HT1080 (cell line): ENCODE measurements at regions not wholly inside any gene's neighbourhood (a gene's known extent, or its start where the extent isn't known, plus 50 kb on each side); places are given as distances from the start of the nearest gene placed in this dataset.
A peak's percentile ranks its signal among the peaks of the same experiment; 100 is the strongest.

ENCODE experiments used
- DNase-seq: peaks from one replicate; pipeline ENCODE4 v3.0.0-alpha.2; 2015; ENCODE audit warnings: low read depth

DNA sequence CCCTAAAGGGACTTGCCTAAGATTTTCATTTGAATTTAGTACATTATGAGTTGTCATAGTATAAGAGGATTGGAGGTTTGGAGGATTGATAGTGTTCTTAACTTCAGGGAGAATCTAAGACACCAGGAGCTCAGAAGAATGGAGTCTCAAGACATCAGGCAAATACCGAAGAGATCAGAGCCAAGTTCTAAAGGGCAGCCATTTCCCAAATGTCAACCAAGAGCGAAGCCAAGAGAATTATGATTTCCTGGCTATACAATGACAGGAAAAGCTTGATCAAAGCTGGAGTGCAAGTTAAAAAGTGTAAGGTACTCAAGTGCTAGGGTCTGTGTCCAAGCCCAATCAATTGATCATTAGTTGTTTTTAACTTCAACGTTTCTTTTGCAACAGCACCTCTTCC is 283.0 kb upstream of the FN1 start:
- DNase-seq: no peak

DNA sequence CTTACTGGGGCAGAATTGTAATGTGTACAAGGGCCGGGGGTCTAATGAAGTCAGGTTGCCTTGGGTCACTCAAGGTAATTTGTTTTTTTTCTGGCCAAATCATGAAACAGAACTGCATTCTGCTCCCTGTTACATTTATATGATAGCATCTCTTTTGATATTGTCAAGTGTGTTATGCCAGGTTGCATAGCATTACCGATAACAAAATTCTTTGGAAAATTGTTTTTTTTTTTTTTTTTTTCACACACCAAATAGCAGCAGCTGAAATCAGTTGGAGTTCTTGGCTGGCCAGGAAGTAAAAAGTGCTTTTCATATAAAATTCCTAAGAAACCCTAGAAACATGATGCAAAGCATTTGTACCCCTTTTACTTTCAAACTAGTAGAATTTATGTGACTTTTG is 282.6 kb upstream of the FN1 start:
- DNase-seq: no peak

DNA sequence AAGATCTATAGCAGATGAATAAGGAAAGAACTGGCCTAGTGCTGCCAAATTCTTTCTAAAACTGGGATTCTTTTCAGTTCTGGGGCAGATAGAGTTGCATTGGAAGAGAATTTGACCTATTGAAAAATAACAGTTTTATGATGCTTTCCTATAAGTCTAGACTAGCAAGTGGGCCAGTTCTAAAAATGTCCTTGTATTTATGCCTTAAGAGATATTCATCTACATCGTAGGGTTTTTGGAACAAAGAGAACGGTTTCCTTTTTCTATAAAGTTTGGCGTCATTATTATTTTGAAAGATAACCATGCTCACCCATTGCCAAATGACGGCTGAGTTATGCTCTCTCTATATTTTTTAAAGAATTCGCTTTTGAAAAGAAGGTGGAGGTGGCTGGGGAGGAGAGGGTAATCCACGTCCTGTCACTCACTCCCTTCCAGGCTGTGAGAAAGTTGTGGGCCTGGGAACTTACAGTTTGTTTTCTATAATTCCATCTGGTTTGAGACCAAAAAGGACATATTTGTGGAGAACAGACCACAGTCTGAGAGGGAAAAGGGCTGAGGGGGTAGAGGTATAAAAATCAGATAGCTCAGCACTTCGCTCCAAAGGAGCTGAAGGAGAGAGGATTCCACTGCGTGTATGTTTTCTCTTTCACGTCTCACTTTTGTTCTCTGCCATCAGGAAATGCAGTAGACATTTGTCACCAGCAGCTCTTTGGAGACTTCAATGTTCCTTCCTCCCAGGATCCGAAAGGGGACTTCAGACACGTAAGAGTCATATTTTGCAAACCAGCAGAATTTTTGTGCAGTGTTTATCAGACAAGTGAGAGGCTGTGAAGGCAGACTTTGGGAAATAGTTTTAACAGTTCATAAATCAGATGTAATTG is 281.9 kb upstream of the FN1 start:
- no peak for DNase-seq

DNA sequence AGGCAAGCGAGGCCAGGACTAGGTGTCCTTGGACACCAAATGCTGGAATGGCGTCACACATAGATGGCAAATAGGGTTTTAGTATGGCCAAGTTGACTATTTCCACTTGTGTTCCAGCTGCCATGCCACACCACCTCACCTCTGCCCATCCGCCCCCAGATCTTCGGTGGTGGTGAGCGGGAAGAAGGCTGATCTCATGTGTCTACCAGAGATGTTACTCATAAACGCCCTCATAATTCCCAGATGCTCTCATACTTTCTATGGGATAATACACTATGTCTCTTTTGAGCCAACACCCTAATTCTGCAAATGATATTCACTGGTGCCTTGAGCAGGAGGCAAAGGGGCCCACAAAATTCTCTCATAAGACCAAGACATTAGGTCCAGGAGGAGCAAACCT is 281.1 kb upstream of the FN1 start:
- no peak for DNase-seq

DNA sequence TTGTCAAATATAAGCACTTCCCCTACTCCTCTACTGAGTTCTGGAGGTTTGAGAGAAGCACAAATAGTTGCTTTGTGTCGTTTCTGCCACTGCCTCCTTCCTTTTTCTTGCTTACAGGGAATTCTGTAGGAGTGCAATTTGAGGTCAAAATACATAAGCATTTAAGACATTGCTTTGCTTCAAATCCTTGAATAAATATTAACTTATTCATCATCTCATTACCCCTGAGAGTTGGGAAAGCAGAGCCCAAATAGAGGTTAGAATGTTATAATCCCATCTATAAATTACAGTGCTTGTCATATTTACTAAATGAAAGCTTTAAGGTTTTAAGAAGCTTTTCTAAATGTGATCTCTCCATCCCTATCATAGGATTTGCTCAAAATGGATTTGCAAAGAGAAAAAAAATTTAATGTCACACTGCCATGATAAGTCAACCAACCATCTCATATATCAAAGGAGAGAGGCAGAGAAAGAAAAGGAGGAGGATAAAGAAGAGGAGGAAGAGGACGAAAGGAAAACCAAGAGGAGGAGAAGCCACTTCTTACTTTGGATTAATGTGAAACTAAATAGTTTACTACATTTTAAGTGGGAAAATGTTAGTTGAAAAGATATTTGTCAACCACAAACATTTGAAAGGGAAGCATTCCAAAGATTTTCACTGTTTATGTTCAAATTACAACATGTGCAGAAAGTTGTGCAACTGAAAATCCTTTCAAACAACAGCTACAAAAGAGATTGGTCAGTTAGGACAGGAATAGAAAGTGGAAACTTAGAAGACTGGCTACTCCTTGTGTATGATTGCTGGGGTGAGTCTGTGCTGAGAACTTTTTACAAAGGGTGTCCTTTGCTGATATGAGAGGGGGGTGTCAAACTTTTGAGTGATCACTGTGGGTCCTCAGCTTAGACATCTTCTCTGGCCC is 277.3 kb upstream of the FN1 start:
- no peak for DNase-seq

DNA sequence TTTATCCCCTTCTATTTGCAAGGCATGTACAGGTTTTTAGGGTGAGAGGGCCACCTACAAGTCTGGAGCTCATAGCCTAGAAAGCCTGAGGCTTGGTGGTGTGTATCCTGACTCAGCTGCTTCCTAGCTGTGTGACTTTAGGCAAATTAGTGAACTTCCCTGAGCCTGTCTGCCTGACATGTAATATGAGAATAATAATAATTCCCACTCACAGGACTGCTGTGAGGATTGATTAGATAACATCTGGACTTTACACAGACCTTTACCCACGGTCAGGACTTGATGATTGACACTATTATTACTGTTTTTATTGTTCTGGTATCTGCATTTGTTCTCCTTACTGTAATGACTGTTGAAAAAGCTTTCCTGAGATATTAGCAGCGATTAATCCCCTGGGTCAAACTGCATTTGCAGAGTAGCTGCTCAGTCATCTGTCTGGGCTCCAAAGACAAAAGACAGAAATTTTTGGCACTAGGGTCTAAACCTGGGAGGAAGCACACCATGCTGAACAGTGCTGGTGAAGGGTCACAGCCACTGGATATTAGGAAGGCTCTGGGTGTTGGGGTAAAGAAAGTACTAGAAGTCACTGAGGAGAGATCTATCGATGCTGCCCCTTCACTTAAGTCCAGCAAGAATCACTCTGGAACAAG is 276.5 kb upstream of the FN1 start:
- no peak for DNase-seq

DNA sequence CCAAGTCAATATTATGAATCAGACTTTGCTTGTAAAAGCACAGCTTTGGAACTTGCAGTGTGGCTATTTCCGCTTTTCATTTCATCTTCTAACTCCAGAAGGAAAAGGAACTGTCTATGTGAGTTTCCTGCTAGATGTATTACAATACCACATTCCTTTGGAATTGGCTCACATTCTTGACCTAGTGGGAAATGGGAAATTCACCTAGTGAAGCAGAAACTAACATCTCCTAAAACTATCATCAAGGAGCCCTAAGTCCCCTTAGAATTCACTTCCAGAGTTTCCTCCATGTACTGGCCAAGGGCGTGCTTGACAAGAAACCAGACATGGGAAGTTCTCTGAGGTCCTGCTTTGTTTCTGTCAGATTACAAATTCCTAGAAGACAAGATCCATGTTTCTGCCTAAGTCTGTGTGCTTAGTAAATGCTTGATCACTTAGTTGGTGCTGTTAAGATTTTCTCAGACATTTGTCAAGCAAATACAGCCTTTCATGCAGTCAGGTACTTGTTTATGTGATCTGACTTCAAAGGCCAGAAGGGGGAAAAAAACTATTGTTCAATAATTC is 275.7 kb upstream of the FN1 start:
- DNase-seq: peak; percentile 91

DNA sequence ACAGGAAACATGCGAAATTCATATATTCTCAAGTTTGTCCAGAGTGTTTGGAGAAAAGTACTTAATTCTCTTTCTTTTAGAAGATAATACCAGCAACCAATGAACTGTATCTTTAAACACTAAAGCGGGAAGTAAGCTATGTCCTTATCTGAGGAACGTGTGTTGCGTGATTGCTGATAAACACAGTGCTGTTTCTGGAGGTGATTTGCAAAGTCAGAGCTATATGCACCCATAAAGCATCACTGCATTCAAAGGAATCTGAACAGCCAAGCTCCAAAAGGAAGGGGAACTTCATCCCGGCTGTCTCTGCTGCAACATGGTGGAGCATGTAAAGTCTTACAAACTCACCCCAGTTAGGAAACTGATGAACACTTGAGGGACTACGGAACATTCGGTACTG is 271.7 kb upstream of the FN1 start:
- no peak for DNase-seq

DNA sequence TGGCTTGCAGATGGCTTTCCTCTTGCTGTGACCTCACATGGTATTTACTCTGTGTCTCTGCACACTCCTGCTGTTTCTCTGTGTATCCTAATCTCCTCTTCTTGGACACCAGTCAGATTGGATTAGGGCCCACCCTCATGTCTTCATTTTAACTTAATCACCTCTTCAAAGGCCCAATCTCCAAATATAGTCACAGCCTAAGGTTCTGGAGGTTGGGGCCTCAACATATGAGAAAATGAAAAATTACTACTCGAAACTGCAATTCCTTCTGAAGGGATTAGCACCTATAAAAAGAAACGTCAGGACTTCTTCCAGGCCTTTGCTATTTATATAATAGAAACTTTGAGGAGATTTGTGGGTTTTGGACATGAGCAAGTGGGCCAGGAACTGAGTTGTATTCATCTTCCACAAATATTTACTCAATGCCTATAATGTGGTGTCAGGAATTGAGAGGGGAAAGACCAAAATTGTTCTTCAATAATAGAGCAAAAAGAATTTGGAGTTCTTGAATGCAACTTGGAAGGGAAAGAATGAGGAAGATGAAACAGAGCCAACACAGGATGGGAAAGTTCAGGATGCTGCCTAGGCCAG is 270.0 kb upstream of the FN1 start:
- no peak for DNase-seq

DNA sequence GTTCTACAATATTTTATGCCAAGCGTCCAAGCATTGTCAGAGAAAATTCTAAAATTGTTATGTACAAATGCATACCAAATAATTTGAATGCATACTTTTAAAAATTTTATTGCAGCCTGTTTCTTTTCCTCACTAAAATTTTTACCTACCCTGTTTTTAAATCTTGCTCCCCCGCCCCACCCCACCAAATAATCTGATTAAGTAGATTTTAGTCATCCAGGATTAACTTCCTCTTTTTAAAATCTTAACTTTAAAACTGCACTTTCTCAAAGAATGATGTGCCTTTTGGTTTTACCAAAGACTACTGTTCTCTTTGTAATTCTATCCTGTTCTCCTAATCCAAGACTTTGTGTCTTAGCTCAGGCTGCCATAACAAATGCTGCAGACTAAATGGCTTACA is 269.4 kb upstream of the FN1 start:
- no peak for DNase-seq

DNA sequence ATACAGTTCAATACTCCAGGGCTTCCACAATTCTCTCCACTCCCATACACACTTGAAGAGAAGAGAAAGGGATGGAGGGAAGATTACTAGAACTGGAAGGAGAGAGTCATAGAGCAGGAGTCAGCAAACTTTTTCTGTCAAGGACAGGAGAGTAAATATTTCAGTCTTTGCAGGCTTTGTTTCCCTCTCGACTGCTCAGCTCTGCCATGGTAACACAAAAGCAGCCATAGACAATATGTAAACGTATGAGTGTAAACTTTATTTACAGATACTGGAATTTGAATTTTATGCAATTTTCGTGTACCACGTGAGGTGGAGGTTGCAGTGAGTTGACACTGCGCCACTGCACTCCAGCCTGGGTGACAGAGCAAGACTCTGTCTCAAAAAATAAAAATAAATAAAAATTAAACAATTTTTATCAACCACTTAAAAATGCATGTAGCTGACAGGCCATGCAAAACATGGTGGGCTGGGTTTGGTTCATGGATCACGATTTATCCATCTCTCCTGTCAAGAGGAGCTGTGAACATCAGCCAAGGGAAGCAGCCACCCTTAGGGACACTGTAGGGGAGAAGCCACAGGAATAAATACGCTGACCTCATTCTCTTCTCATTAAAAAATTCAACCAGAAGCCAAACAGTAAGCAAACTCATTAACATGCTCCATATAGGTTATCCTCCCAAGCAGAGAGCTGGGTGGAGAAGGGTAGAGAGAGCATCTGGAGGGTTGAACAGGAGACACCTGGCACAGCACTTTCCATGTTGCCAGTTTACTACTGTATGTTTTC is 266.4 kb upstream of the FN1 start:
- no peak for DNase-seq

DNA sequence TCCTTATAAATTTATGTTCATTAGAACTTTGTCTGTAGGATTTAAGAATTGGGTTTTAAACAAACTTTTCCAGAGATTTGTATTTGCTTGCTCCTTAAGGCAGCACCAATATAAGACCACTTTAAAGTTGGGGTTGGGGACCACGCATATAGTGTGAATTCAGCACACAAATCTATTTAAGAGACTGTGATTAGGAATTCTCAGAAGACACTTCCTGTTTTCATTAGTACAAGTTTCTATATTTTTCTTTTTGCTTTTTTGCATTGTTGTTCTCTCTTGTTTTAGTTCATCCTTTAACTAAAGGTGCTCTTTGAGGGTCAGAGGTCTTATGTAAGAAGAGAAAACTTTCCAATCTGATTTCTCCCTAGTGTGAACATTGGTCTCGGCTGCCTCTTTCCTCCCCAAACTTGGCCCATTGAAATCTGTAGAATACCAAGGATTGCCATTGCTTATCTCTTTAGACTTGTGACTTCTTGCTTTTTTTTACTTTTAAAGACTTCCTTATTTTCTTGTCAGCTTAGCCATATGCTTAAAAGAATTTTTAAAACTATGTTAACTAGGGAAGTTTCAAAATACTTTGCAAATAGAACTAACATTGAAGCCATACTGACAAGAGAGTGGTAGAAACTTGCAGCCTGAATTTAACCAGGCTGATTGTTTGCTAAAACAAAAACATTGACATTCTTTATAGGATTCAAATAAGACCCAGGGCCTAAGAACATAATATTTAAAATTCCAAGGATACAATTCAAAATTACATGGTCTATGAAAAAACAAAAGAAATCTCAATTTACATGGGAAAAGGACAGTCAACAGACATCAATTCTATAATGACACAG is 264.1 kb upstream of the FN1 start:
- DNase-seq: no peak

DNA sequence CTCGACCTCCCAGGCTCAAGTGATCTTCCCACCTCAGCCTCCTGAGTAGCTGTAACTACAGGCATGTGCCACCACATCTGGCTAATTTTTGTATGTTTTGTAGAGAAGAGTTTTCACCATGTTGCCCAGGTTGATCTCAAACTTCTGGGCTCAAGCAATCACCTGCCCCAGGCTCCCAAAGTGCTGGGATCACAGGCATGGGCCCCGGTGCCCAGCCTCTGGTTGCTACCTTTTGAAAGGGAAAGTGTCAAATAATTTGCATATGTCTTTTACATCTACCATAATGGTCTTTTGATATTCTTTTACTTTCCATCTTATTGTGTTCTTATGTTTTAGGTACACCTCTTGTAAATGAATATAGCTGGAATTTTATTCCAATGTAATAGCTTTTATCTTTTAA is 263.1 kb upstream of the FN1 start:
- no peak for DNase-seq

DNA sequence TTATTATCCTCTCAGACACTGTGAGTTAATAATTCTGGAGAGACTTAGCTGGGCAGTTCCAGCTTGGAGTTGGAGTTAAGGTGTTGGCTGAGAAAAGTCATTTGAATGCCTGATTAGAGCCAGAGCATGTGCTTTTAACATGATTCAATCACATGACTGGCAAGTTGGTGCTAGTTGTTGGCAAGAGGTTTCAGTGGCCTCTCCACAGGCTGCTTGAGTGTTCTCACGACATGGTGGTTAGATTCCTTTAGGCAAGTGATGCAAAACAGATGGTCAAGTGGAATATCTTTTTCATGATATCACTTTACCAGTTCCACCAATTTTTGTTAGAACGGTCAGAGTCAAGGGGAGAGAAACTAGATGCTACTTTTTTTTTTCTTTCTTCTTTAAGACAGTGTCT is 262.7 kb upstream of the FN1 start:
- DNase-seq: peak; percentile 63

DNA sequence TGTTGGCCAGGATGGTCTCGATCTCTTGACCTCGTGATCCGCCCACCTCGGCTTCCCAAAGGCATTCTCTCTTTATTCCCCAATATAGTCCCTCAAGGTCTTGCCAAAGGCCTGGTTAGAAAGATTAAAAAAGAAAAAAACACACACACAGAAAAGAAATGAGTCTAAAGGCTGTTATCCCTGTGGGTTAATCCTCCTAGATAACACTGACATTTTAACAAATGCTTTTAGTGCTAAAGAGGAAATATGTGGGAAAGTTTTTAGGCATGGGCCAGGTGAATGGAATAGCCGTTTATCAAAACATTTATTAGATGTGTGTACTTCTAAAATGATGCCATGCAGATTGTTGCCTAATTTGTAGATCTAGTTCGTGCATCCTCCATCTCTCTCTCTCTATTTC is 261.6 kb upstream of the FN1 start:
- no peak for DNase-seq

DNA sequence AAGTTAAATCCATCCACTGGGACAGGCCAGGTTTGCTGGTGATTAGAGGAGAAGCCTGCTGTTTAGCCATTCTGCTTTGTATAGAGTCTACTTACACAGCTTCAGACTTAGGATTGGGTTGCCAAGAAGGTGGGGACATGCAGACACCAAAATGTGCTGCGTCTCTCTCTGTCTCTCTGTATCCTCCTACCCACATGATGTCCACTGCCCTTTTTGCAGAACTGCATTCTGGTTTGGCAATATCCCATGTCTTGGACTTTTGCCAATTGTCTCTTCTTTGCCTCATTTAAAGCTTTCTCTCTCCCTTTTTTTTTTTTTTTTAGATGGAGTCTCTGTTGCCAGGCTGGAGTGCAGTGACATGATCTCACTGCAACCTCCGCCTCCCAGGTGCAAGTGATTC is 261.1 kb upstream of the FN1 start:
- no peak for DNase-seq

DNA sequence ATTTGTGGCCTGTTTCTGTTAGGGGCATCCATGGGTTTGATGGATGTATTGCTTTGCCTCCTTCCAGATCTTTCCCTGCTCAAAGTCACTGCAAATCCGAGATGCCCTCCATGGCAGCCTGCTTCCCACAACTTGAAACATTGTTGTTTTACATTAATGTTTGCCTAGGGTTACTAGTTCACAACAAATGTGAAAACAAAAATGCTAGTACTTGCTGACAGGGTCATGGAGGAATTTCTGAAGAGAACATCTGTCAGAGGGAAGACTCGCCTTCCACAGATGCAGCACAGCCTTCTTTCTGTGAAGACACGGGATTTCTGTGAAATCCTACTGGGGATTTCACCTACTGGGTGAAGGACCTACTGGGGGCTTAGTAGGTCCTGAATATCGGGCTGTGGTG is 260.0 kb upstream of the FN1 start:
- no peak for DNase-seq

DNA sequence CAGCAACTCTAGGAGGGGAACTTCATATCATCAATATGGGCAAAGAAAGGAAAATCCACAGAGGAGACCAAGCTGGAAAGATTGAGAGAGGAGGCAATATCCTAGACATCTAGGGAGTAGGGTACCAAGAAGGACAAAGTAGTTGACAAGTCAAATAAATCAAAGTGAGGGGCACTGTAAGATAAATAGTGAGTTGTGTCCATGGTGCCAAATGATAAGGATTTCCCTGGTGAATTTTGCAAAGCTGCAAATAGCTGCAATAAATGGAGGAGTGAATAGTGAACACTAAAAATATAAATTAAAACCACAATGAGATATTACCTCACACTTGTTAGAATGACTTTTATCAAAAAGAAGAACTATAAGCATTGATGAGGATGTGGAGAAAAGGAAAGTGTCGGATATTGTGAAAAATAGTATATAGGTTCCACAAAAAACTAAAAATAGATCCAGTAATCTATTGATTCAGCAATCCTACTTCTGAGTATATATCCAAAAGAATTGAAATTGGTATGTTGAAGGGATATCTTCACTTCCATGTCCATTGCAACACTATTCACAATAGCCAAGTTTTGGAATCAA is 258.2 kb upstream of the FN1 start:
- DNase-seq: no peak
